Stimulated activated CD4-positive, alpha-beta T cell treated with anti-CD3 and anti-CD28 coated beads, Interleukin-1b, Interleukin-23, amount 100 ng/mL, for 48 hours (primary cell): ENCODE measurements at regions not wholly inside any gene's neighbourhood (a gene's known extent, or its start where the extent isn't known, plus 50 kb on each side); places are given as distances from the start of the nearest gene placed in this dataset.
"Not testable (repeated sequence)": the region's sequence is repeated elsewhere in the genome, so short reads cannot be mapped to it uniquely, and the experiment has no call there.

Experiments
- DNase-seq: peaks from one replicate; pipeline ENCODE4 v3.0.0-alpha.2; 2020

GRCh38 chr2:41329040-41329439 lies 718.8 kb upstream of the PKDCC start:
- no peak for DNase-seq

- no peak for DNase-seq
These were observed 713.7 kb upstream of the PKDCC start for GRCh38 chr2:41334159-41334558.

GRCh38 chr2:41335573-41335972 lies 712.2 kb upstream of the PKDCC start:
- not testable (repeated sequence) for DNase-seq

GRCh38 chr2:41337956-41338355 lies 709.9 kb upstream of the PKDCC start:
- DNase-seq, result no peak

- DNase-seq, result no peak
These were observed 703.3 kb upstream of the PKDCC start for GRCh38 chr2:41344529-41344928.

- no peak for DNase-seq
These were observed 694.8 kb upstream of the PKDCC start for GRCh38 chr2:41353060-41353459.

- DNase-seq, result no peak
These were observed 692.0 kb upstream of the PKDCC start for GRCh38 chr2:41355794-41356193.

GRCh38 chr2:41364842-41365241 lies 683.0 kb upstream of the PKDCC start:
- no peak for DNase-seq

GRCh38 chr2:41375901-41376300 lies 671.9 kb upstream of the PKDCC start:
- no peak for DNase-seq

- no peak for DNase-seq
These were observed 670.0 kb upstream of the PKDCC start for GRCh38 chr2:41377837-41378236.

- DNase-seq, result no peak
These were observed 669.4 kb upstream of the PKDCC start for GRCh38 chr2:41378420-41378819.

- DNase-seq, result no peak
These were observed 668.2 kb upstream of the PKDCC start for GRCh38 chr2:41379496-41380221.

- no peak for DNase-seq
These were observed 666.1 kb upstream of the PKDCC start for GRCh38 chr2:41381701-41382100.

GRCh38 chr2:41387519-41387918 lies 660.3 kb upstream of the PKDCC start:
- no peak for DNase-seq

GRCh38 chr2:41393621-41394020 lies 654.2 kb upstream of the PKDCC start:
- DNase-seq, result no peak

- DNase-seq, result no peak
These were observed 653.3 kb upstream of the PKDCC start for GRCh38 chr2:41394541-41394940.

GRCh38 chr2:41395692-41396091 lies 652.1 kb upstream of the PKDCC start:
- no peak for DNase-seq

- no peak for DNase-seq
These were observed 648.3 kb upstream of the PKDCC start for GRCh38 chr2:41399437-41400087.

GRCh38 chr2:41400088-41400665 lies 647.6 kb upstream of the PKDCC start:
- DNase-seq, result no peak

- DNase-seq, result no peak
These were observed 642.4 kb upstream of the PKDCC start for GRCh38 chr2:41405441-41405840.

- no peak for DNase-seq
These were observed 638.5 kb upstream of the PKDCC start for GRCh38 chr2:41409328-41409727.

- no peak for DNase-seq
These were observed 637.8 kb upstream of the PKDCC start for GRCh38 chr2:41410011-41410410.

- no peak for DNase-seq
These were observed 633.9 kb upstream of the PKDCC start for GRCh38 chr2:41413813-41414485.
